PC-3 (cell line): ENCODE measurements at regions not wholly inside any gene's neighbourhood (a gene's known extent, or its start where the extent isn't known, plus 50 kb on each side); places are given as distances from the start of the nearest gene placed in this dataset.

Experiments used
- ATAC-seq: fragments of 200-7000 bp; cut with Tn5 transposase; 2 replicates; pipeline ENCODE4 v1.9.1; 2020; ENCODE audit warnings: mild to moderate bottlenecking, moderate library complexity
- BruUV-seq: library from RNA; stranded (reverse); fragments of 400-500 nt; replicated peaks from 2 replicates; lab custom pipeline; 2021; lab: Mats Ljungman, UMichigan
- CTCF ChIA-PET: fragments of 300-600 bp; sonication (Branson Sonifier 250); formaldehyde crosslinking; loops from one replicate; lab custom pipeline; 2022; ENCODE audit warnings: antibody characterized with exemption; lab: Charles Lee
- POLR2A ChIA-PET: fragments of 300-600 bp; sonication (Branson Sonifier 250); formaldehyde crosslinking; loops from one replicate; lab custom pipeline; 2022; ENCODE audit warnings: antibody characterized with exemption; ENCODE audit not compliant: unreplicated experiment; lab: Charles Lee
- DNase-seq: peaks from one replicate; pipeline ENCODE4 v3.0.0-alpha.2; 2015
- H2AFZ ChIP-seq: fragments of 300-600 bp; sonication (generic); 2 replicates; pipeline ENCODE4 v1.6.0; 2016; ENCODE audit warnings: antibody characterized with exemption, low read length
- H3F3A ChIP-seq: fragments of 300-600 bp; sonication (generic); one replicate; pipeline ENCODE4 v1.6.0; 2017; ENCODE audit warnings: antibody characterized with exemption, low read length, control low read depth, mild to moderate bottlenecking; ENCODE audit not compliant: unreplicated experiment
- H3K27ac ChIP-seq: fragments of 300-600 bp; sonication (generic); 2 replicates; pipeline ENCODE4 v1.5.1; 2016; ENCODE audit warnings: mild to moderate bottlenecking, low read length
- H3K27me3 ChIP-seq: fragments of 300-600 bp; sonication (generic); 2 replicates; pipeline ENCODE4 v1.6.1; 2016; ENCODE audit warnings: low read length, mixed read lengths
- H3K36me3 ChIP-seq: fragments of 300-600 bp; sonication (generic); 2 replicates; pipeline ENCODE4 v1.6.1; 2016; ENCODE audit warnings: low read depth, mixed run types, low read length, mixed read lengths
- H3K4me1 ChIP-seq: fragments of 300-600 bp; sonication (generic); 2 replicates; pipeline ENCODE4 v1.5.1; 2016; ENCODE audit warnings: low read length; ENCODE audit not compliant: insufficient read depth
- H3K4me2 ChIP-seq: fragments of 300-600 bp; sonication (generic); 2 replicates; pipeline ENCODE4 v1.6.0; 2016; ENCODE audit warnings: low read length
- H3K4me3 ChIP-seq: fragments of 300-600 bp; sonication (generic); 2 replicates; pipeline ENCODE4 v1.5.1; 2016; ENCODE audit warnings: mild to moderate bottlenecking, low read length, mixed read lengths
- H3K79me2 ChIP-seq: fragments of 300-600 bp; sonication (generic); 2 replicates; pipeline ENCODE4 v1.6.1; 2017; ENCODE audit warnings: low read length, mixed read lengths
- H3K9ac ChIP-seq: fragments of 300-600 bp; sonication (generic); 2 replicates; pipeline ENCODE4 v1.6.0; 2016; ENCODE audit warnings: mild to moderate bottlenecking, low read length
- H3K9me2 ChIP-seq: fragments of 300-600 bp; sonication (generic); replicated peaks from 2 replicates; pipeline ENCODE4 v1.6.1; 2016; ENCODE audit warnings: mixed run types, low read length, mixed read lengths
- H3K9me3 ChIP-seq: fragments of 300-600 bp; sonication (generic); 2 replicates; pipeline ENCODE4 v1.6.1; 2016; ENCODE audit warnings: low read length, mixed read lengths
- H4K20me1 ChIP-seq: fragments of 300-600 bp; sonication (generic); 2 replicates; pipeline ENCODE4 v1.6.1; 2016; ENCODE audit warnings: low read length, mixed read lengths
- EZH2 ChIP-seq: fragments of 300-600 bp; sonication (generic); IDR thresholded peaks from one replicate; pipeline ENCODE4 v1.6.1; 2017; ENCODE audit warnings: antibody characterized with exemption, mild to moderate bottlenecking, low read length; ENCODE audit not compliant: unreplicated experiment
- EZH2phosphoT487 ChIP-seq: fragments of 300-600 bp; sonication (generic); IDR thresholded peaks from 2 replicates; pipeline ENCODE4 v1.6.1; 2018; ENCODE audit warnings: mild to moderate bottlenecking, antibody characterized with exemption, low read length, borderline replicate concordance
- intact Hi-C: fragments of 100-400 bp; cut with micrococcal nuclease; formaldehyde crosslinking; loops from 2 replicates; pipeline ENCODE4 v1.9.0; 2023
- TF ChIP-seq, protein P1 (sequence below): fragments of 300-600 bp; sonication (generic); conservative IDR thresholded peaks from 2 replicates; pipeline ENCODE4 v1.5.1; 2017; ENCODE audit warnings: antibody characterized with exemption, low read depth, mild to moderate bottlenecking, low read length

DNA sequence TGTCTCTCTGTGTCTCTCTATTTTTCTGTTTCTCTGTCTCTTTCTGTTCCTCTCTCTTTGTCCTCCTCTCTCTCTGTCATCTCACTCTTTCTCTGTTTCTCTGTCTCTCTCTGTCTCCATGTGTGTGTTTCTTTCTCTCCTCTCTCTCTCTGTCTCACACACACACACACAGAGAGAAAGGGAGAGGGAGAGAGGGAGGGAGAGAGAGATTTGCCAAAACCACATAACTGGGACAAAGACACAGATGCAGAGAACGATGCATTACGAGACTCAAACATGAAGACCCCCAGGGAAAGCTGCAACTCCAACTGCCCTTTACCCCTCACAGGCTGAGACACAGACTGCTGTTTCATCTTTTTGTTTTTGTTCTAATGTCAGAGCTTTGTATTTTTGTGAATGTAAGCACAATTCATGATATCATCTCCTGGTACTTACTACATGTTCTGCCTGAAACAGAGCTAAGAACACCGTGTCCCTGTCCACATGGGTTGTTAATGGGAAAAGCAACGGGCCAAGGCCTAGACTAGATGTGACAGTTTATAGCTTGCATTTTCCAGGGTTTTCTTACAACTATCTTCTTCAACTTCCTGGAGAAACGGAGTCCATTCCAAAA is 177.1 kb upstream of the ARID1B start:
- H3K79me2 ChIP-seq: no peaks in the 10 kb centered on the region
- H3K4me1 ChIP-seq: no peaks in the 10 kb centered on the region
- H3K4me2 ChIP-seq: no peak overlapping the region
- H3K4me3 ChIP-seq: no peak overlapping the region
- intact Hi-C loops: no loop called here
- H3K9ac ChIP-seq: no peak overlapping the region
- POLR2A ChIA-PET: no interaction called here
- no peaks in the 10 kb centered on the region for H3K36me3 ChIP-seq
- ATAC-seq (no peak), DNase-seq (no peak)
- no peak overlapping the region for H3K27ac ChIP-seq
- TF ChIP-seq, protein P1, sequence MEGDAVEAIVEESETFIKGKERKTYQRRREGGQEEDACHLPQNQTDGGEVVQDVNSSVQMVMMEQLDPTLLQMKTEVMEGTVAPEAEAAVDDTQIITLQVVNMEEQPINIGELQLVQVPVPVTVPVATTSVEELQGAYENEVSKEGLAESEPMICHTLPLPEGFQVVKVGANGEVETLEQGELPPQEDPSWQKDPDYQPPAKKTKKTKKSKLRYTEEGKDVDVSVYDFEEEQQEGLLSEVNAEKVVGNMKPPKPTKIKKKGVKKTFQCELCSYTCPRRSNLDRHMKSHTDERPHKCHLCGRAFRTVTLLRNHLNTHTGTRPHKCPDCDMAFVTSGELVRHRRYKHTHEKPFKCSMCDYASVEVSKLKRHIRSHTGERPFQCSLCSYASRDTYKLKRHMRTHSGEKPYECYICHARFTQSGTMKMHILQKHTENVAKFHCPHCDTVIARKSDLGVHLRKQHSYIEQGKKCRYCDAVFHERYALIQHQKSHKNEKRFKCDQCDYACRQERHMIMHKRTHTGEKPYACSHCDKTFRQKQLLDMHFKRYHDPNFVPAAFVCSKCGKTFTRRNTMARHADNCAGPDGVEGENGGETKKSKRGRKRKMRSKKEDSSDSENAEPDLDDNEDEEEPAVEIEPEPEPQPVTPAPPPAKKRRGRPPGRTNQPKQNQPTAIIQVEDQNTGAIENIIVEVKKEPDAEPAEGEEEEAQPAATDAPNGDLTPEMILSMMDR: no peak
- TF ChIP-seq EZH2phosphoT487: no peak
- TF ChIP-seq EZH2: no peak
- no peaks in the 10 kb centered on the region for H3F3A ChIP-seq
- no peaks in the 10 kb centered on the region for H4K20me1 ChIP-seq
- no peaks in the 10 kb centered on the region for H3K27me3 ChIP-seq
- no TSS peak for BruUV-seq
- no peak overlapping the region for H2AFZ ChIP-seq
- H3K9me2 ChIP-seq: no peaks in the 10 kb centered on the region
- CTCF ChIA-PET: interaction anchor here (0.6 kb wide), 1 partner anchor 1786 kb away, joined by 4 read pairs; no protein-coding TSS in a partner anchor
- H3K9me3 ChIP-seq: no peaks in the 10 kb centered on the region

DNA sequence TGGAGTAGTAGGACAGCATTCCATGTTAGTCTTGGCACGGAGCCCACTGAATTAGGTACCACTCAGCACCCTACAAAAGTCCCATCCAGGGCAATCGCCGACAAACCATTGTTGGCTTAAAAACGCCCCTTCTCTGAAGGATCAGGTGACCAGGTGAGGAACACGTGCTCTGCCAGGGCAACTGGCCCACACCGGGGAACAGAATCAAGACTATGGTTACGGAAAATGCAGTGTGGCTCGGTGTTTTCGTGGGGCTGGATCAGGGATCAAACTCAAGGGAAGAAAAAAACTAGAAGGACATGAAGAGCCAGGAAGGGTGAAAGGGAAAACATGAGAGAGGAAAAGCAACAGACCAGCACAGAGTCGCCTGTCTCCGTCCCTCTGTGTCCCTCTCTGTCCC is 177.8 kb upstream of the ARID1B start:
- H3F3A ChIP-seq: no peaks in the 10 kb centered on the region
- H2AFZ ChIP-seq: no peak overlapping the region
- POLR2A ChIA-PET: no interaction called here
- H3K4me1 ChIP-seq: no peaks in the 10 kb centered on the region
- no peak overlapping the region for H3K9ac ChIP-seq
- H3K36me3 ChIP-seq: no peaks in the 10 kb centered on the region
- no peak overlapping the region for H3K4me3 ChIP-seq
- no TSS peak for BruUV-seq
- CTCF ChIA-PET: no interaction called here
- H3K27ac ChIP-seq: no peak overlapping the region
- H3K27me3 ChIP-seq: no peaks in the 10 kb centered on the region
- DNase-seq (no peak), ATAC-seq (no peak)
- no peaks in the 10 kb centered on the region for H3K9me2 ChIP-seq
- H3K9me3 ChIP-seq: no peaks in the 10 kb centered on the region
- no peaks in the 10 kb centered on the region for H4K20me1 ChIP-seq
- no peaks in the 10 kb centered on the region for H3K79me2 ChIP-seq
- H3K4me2 ChIP-seq: no peak overlapping the region
- intact Hi-C loops: no loop called here
- TF ChIP-seq, protein P1: no peak
- no peak for TF ChIP-seq EZH2phosphoT487
- no peak for TF ChIP-seq EZH2

DNA sequence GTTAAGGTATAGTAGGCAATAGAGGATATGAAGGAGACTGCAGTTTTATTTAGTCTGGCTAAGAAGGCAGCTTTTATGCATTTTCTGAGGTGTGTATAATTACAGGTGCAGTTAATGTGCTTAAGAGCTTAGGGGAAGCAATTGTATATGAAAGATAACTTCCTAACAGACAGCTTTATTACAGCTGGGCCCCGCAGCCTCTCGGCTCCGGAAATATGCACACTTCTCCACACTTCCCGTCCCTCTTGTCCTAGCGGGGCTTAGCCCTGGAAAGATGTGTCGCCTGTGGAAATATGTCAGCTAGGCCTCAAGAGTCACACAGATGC is 178.4 kb upstream of the ARID1B start:
- BruUV-seq: no TSS peak
- DNase-seq: no peak
- Histone ChIP-seq H3K9me3 (no peaks in the 10 kb centered on the region), H3K4me3 (no peak overlapping the region), H3K4me2 (no peak overlapping the region), H3K27me3 (no peaks in the 10 kb centered on the region), H4K20me1 (no peaks in the 10 kb centered on the region), H3K9ac (no peak overlapping the region), H2AFZ (no peak overlapping the region), H3K9me2 (no peaks in the 10 kb centered on the region), H3K4me1 (no peaks in the 10 kb centered on the region), H3K27ac (no peak overlapping the region), H3K36me3 (no peaks in the 10 kb centered on the region), H3K79me2 (no peaks in the 10 kb centered on the region), H3F3A (no peaks in the 10 kb centered on the region)
- no peak for ATAC-seq
- intact Hi-C loops: no loop called here
- POLR2A ChIA-PET: no interaction called here
- CTCF ChIA-PET: no interaction called here
- TF ChIP-seq, protein P1: no peak
- no peak for TF ChIP-seq EZH2phosphoT487
